ENCODE measurements at regions not wholly inside any gene's neighbourhood (a gene's known extent, or its start where the extent isn't known, plus 50 kb on each side); places are given as distances from the start of the nearest gene placed in this dataset.
"Not testable (repeated sequence)": the region's sequence is repeated elsewhere in the genome, so short reads cannot be mapped to it uniquely, and the experiment has no call there.

DNA sequence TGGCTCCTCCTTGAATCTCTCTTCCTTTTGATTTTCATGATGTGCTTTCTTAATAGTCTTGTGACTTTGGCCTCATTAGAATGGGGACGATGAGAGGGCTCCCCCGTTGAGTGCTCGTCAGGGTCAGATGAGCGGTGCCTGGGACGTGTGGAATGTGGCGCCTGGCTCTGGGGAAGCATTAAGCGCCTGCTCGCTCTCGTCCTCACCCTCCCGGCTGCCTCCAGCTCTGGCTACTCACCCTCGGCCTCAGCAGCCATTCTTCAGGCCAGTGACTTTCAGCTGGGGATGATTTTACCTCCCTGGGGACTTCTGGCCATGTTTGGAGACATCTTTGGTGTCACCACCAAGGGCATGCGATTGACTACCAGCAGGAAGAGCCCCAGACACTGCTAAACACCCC is 69.7 kb downstream of the RPS6KA4 start:
- H3K36me3 ChIP-seq (ENCODE audit: insufficient read depth, low read length) = no peaks in the 10 kb centered on the region
- DNase-seq = no peak
- H3K9me3 Mint-ChIP-seq = peaks cover 0 to 8% (median 0%) of the 10 kb centered on the region in 8 donors
- intact Hi-C loops (cut with micrococcal nuclease) = no loop called here
- no peaks in the 10 kb centered on the region for H3K4me1 Mint-ChIP-seq
- H3K27me3 Mint-ChIP-seq = peaks cover 2 to 3% of the 10 kb centered on the region in 2 donors
- H3K27ac ChIP-seq (ENCODE audit: low read depth, low read length) = no peak overlapping the region
- no peaks in the 10 kb centered on the region for H3K4me1 ChIP-seq (ENCODE audit: insufficient read depth, low read length)
- no peak overlapping the region for H3K4me3 ChIP-seq (ENCODE audit: low read length in 2 of 2)
- POLR2A ChIA-PET (ENCODE audit: partially characterized antibody) = no interaction called here
- no peaks in the 10 kb centered on the region for H3K36me3 Mint-ChIP-seq
- H3K9me3 ChIP-seq (ENCODE audit: control insufficient read depth in 1 of 2, low read length in 2 of 2) = no peaks in the 10 kb centered on the region
- no peak overlapping the region for H3K4me3 Mint-ChIP-seq
- H3K27me3 ChIP-seq (ENCODE audit: insufficient read depth, low read length) = no peaks in the 10 kb centered on the region
- CTCF ChIA-PET (ENCODE audit: partially characterized antibody) = interaction anchor here (1.3 kb wide), 1 partner anchor 20 kb away, joined by 7 read pairs; no protein-coding TSS in a partner anchor
- peak overlapping the region in 1 of 7 donors; percentile 42 for H3K27ac Mint-ChIP-seq

DNA sequence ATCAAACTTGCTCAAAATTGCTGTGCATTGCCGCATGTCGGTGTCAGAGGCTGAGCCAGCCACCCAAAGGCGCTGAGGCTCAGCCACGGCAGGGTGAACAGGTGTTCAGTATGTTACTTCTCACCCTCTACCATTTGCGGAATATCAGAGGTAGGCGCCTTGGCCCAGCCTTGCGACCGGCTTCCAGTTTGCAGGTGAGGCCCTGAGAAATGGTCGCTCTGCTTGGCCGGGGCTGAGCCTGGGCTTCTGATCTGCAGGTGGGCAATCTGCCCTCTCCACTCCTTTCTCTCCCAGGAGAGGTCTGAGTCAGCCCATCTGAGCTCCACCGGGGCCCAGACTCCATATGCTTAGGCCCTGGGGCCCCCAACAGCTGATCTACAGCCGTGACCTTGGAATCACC is 71.0 kb downstream of the RPS6KA4 start:
- Histone ChIP-seq H3K36me3 (ENCODE audit: insufficient read depth, low read length) (no peaks in the 10 kb centered on the region), H3K4me1 (ENCODE audit: insufficient read depth, low read length) (no peaks in the 10 kb centered on the region), H3K9me3 (ENCODE audit: control insufficient read depth in 1 of 2, low read length in 2 of 2) (no peaks in the 10 kb centered on the region), H3K27ac (ENCODE audit: low read depth, low read length) (no peak overlapping the region), H3K4me3 (ENCODE audit: low read length in 2 of 2) (no peak overlapping the region), H3K27me3 (ENCODE audit: insufficient read depth, low read length) (no peaks in the 10 kb centered on the region)
- H3K4me3 Mint-ChIP-seq = no peak overlapping the region
- H3K36me3 Mint-ChIP-seq = no peaks in the 10 kb centered on the region
- POLR2A ChIA-PET (ENCODE audit: partially characterized antibody) = no interaction called here
- no peak for DNase-seq
- peaks cover 2 to 3% of the 10 kb centered on the region in 2 donors for H3K27me3 Mint-ChIP-seq
- CTCF ChIA-PET (ENCODE audit: partially characterized antibody) = no interaction called here
- intact Hi-C loops (cut with micrococcal nuclease) = no loop called here
- no peaks in the 10 kb centered on the region for H3K4me1 Mint-ChIP-seq
- H3K27ac Mint-ChIP-seq = no peak overlapping the region
- H3K9me3 Mint-ChIP-seq = peaks cover 0 to 8% (median 0%) of the 10 kb centered on the region in 8 donors

DNA sequence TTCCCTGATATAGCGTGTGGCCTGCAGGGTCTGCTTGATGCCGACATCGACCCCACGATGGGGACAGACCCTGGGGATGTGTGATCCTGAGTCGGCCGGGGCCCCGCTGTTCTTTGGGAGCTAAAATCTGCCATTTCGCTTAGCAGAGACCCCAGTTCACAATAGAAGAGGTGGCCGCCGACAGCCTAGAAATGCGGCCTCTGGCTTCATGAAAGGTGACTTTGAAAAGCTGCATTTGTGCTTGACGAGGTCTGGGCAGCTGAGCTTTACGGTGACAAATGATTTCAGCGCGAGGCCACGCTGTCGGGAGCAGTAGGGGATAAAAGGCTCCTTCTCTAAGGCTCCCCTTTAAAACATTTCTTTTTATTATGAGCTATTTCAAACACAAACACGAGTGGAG is 71.7 kb downstream of the RPS6KA4 start:
- H3K27me3 Mint-ChIP-seq = peaks cover 2 to 3% of the 10 kb centered on the region in 2 donors
- CTCF ChIA-PET (ENCODE audit: partially characterized antibody) = no interaction called here

DNA sequence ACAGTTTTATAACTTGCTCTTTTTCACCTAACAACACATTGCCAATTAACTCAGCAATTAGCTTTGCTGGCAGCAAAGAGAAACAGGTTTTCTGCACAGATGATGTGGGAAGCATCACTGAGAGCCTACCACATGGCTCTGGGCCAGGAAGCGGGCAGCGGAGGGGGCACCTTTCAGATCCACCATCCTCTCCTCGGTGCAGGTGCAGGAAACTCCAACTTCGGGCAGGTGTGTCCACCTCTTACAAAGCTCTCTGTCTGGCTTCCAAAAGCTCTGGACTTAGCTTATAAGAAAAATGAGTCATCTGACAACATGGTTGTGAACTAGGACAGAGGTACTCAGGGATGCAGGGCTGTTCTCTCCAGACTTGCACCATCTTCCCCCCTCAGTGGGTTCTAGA is 77.0 kb downstream of the RPS6KA4 start:
- H3K4me1 Mint-ChIP-seq = no peaks in the 10 kb centered on the region
- no peaks in the 10 kb centered on the region for H3K4me1 ChIP-seq (ENCODE audit: insufficient read depth, low read length)
- POLR2A ChIA-PET (ENCODE audit: partially characterized antibody) = no interaction called here
- no peak overlapping the region for H3K4me3 ChIP-seq (ENCODE audit: low read length in 2 of 2)
- H3K27me3 ChIP-seq (ENCODE audit: insufficient read depth, low read length) = no peaks in the 10 kb centered on the region
- H3K27me3 Mint-ChIP-seq = peaks cover 9 to 13% of the 10 kb centered on the region in 2 donors
- intact Hi-C loops (cut with micrococcal nuclease) = no loop called here
- CTCF ChIA-PET (ENCODE audit: partially characterized antibody) = interaction anchor here (2.1 kb wide), 1 partner anchor 13 kb away, joined by 11 read pairs; no protein-coding TSS in a partner anchor
- no peaks in the 10 kb centered on the region for H3K9me3 ChIP-seq (ENCODE audit: control insufficient read depth in 1 of 2, low read length in 2 of 2)
- H3K36me3 Mint-ChIP-seq = no peaks in the 10 kb centered on the region
- no peak overlapping the region for H3K27ac Mint-ChIP-seq
- no peak overlapping the region for H3K4me3 Mint-ChIP-seq
- peaks cover 0 to 8% (median 0%) of the 10 kb centered on the region in 8 donors for H3K9me3 Mint-ChIP-seq
- no peak for DNase-seq
- no peaks in the 10 kb centered on the region for H3K36me3 ChIP-seq (ENCODE audit: insufficient read depth, low read length)
- H3K27ac ChIP-seq (ENCODE audit: low read depth, low read length) = no peak overlapping the region

More for the DNA sequence above, 71.7 kb downstream of the RPS6KA4 start:
- intact Hi-C loops (cut with micrococcal nuclease) = no loop called here
- H3K4me3 ChIP-seq (ENCODE audit: low read length in 2 of 2) = no peak overlapping the region
- no peak overlapping the region for H3K27ac ChIP-seq (ENCODE audit: low read depth, low read length)
- H3K36me3 ChIP-seq (ENCODE audit: insufficient read depth, low read length) = no peaks in the 10 kb centered on the region
- no peaks in the 10 kb centered on the region for H3K4me1 ChIP-seq (ENCODE audit: insufficient read depth, low read length)
- DNase-seq = no peak
- POLR2A ChIA-PET (ENCODE audit: partially characterized antibody) = no interaction called here
- H3K9me3 ChIP-seq (ENCODE audit: control insufficient read depth in 1 of 2, low read length in 2 of 2) = no peaks in the 10 kb centered on the region
- H3K27ac Mint-ChIP-seq = peak overlapping the region in 1 of 7 donors; percentile 48
- H3K4me3 Mint-ChIP-seq = no peak overlapping the region
- no peaks in the 10 kb centered on the region for H3K36me3 Mint-ChIP-seq
- no peaks in the 10 kb centered on the region for H3K4me1 Mint-ChIP-seq
- H3K9me3 Mint-ChIP-seq = peaks cover 0 to 8% (median 0%) of the 10 kb centered on the region in 8 donors
- H3K27me3 ChIP-seq (ENCODE audit: insufficient read depth, low read length) = no peaks in the 10 kb centered on the region

DNA sequence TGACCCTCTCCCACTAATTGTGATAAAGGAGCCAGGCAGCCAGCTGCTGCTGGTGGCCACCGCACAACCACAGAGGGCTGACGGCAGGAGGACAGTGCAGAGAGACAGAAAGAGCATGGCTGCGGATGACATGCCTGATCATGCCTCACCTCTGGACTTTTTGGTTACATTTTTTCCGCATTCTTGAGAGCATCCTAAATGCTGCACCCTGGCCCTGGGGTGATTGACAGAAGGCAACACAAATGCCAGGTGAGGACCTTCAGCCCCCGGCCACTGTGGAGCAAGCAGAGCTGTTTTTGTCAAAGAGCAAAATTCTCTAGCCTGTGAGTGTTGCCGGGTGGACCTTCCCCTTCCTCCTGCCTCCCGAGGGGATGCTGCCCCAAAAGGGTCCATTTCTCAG is 78.5 kb downstream of the RPS6KA4 start:
- POLR2A ChIA-PET (ENCODE audit: partially characterized antibody) = no interaction called here
- no peaks in the 10 kb centered on the region for H3K36me3 Mint-ChIP-seq
- no peak overlapping the region for H3K4me3 ChIP-seq (ENCODE audit: low read length in 2 of 2)
- H3K27ac ChIP-seq (ENCODE audit: low read depth, low read length) = no peak overlapping the region
- CTCF ChIA-PET (ENCODE audit: partially characterized antibody) = interaction anchor here (2.1 kb wide), 1 partner anchor 12 kb away, joined by 11 read pairs; no protein-coding TSS in a partner anchor
- no peaks in the 10 kb centered on the region for H3K27me3 ChIP-seq (ENCODE audit: insufficient read depth, low read length)
- H3K9me3 Mint-ChIP-seq = peaks cover 0 to 2% (median 0%) of the 10 kb centered on the region in 8 donors
- H3K27ac Mint-ChIP-seq = peak overlapping the region in 1 of 7 donors; percentile 32
- H3K4me1 ChIP-seq (ENCODE audit: insufficient read depth, low read length) = no peaks in the 10 kb centered on the region
- no peak overlapping the region for H3K4me3 Mint-ChIP-seq
- H3K36me3 ChIP-seq (ENCODE audit: insufficient read depth, low read length) = no peaks in the 10 kb centered on the region
- no peaks in the 10 kb centered on the region for H3K9me3 ChIP-seq (ENCODE audit: control insufficient read depth in 1 of 2, low read length in 2 of 2)
- H3K4me1 Mint-ChIP-seq = no peaks in the 10 kb centered on the region
- intact Hi-C loops (cut with micrococcal nuclease) = no loop called here
- H3K27me3 Mint-ChIP-seq = peaks cover 11 to 15% of the 10 kb centered on the region in 2 donors
- no peak for DNase-seq

DNA sequence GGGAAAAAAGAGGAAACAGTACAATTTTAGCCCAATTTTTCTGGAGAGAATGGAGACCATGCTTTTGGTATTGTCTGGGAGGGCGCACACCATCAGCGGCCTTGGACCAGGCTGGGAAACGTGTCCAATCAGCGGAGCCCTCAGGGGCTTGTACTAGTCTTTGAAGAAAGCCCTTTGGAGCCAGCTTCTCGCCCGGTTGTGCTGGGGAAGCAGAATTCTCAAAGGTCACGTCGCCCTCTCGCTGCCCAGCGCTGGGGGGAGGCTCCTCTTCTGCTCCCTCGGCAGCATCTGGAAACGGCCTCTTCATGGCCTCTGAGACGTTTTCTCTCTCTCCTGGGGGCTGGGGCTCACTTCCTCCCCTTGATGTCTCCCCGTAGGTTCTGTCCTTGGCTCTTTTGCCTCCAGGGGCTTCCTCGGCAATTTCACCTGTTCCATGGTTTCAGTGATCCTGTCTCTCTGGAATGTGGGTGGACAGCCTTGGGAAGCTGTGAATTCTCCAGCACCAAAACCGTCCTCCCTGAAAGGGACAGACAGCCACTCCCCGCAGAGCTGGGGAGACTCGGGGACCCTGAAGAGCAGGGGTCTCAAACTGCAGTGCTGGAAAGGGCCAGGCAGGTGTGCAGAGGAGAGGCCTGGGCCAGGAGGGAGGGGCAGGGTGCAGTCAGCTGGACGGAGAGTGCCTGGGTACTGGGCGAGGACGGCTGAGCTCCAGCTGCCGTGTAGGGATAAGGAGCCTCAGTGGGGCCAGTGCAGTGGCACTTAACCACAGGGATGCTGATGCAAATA is 80.2 kb downstream of the RPS6KA4 start:
- intact Hi-C loops (cut with micrococcal nuclease) = no loop called here
- Histone ChIP-seq H3K9me3 (ENCODE audit: control insufficient read depth in 1 of 2, low read length in 2 of 2) (no peaks in the 10 kb centered on the region), H3K27me3 (ENCODE audit: insufficient read depth, low read length) (no peaks in the 10 kb centered on the region), H3K4me1 (ENCODE audit: insufficient read depth, low read length) (no peaks in the 10 kb centered on the region), H3K27ac (ENCODE audit: low read depth, low read length) (no peak overlapping the region), H3K4me3 (ENCODE audit: low read length in 2 of 2) (no peak overlapping the region), H3K36me3 (ENCODE audit: insufficient read depth, low read length) (no peaks in the 10 kb centered on the region)
- Mint-ChIP-seq H3K27me3 (peaks cover 11 to 16% of the 10 kb centered on the region in 2 donors), H3K27ac (no peak overlapping the region), H3K9me3 (no peaks in the 10 kb centered on the region), H3K4me1 (no peaks in the 10 kb centered on the region), H3K4me3 (no peak overlapping the region), H3K36me3 (no peaks in the 10 kb centered on the region)
- POLR2A ChIA-PET (ENCODE audit: partially characterized antibody) = no interaction called here
- CTCF ChIA-PET (ENCODE audit: partially characterized antibody) = interaction anchor here (0.9 to 2.3 kb wide), 3 partner anchors 8 to 10 kb away, joined by 3 to 11 read pairs (median 4); no protein-coding TSS in a partner anchor
- no peak for DNase-seq

DNA sequence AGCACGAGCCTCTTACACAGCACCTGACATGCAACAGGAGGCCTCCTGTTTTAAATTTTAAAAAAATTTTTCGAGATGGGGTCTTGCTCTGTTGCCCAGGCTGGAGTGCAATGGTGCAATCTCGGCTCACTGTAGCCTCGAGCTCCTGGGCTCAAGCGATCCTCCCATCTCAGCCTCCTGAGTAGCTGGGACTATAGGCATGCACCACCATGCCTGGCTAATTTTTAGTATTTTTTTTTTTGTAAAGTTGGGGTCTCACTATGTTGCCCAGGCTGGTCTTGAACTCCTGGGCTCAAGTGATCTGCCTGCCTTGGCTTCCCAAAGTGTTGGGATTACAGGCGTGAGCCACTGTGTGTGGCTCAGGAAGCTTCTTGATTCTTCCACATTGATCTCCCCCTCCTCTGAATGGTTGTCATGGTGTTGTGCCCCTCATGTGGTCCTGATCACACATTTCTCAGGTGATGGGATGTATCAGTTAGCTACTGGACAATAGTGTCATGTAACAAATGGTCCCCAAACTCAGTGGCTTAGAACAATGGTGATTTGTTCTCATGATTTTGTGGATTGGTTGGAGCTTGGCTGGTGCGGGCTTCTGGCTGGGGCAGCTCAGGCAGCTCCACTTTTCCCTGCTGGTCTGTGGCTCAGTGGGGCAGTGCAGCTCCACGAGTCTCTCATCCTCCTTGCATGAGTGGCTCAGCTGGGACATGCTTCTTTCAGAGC is 81.0 kb downstream of the RPS6KA4 start:
- H3K27ac Mint-ChIP-seq; H3K36me3 ChIP-seq (ENCODE audit: insufficient read depth, low read length); H3K4me1 ChIP-seq (ENCODE audit: insufficient read depth, low read length); H3K9me3 ChIP-seq (ENCODE audit: control insufficient read depth in 1 of 2, low read length in 2 of 2); H3K9me3 Mint-ChIP-seq; DNase-seq; POLR2A ChIA-PET (ENCODE audit: partially characterized antibody); intact Hi-C loops (cut with micrococcal nuclease); H3K4me3 Mint-ChIP-seq; H3K27me3 ChIP-seq (ENCODE audit: insufficient read depth, low read length); H3K4me1 Mint-ChIP-seq; H3K4me3 ChIP-seq (ENCODE audit: low read length in 2 of 2); H3K36me3 Mint-ChIP-seq; H3K27ac ChIP-seq (ENCODE audit: low read depth, low read length): not testable (repeated sequence)
- H3K27me3 Mint-ChIP-seq = peaks cover 14 to 16% of the 10 kb centered on the region in 2 donors
- CTCF ChIA-PET (ENCODE audit: partially characterized antibody) = interaction anchor here (2.3 kb wide), 1 partner anchor 9 kb away, joined by 11 read pairs; no protein-coding TSS in a partner anchor
